WTC11 (cell line): ENCODE measurements at regions not wholly inside any gene's neighbourhood (a gene's known extent, or its start where the extent isn't known, plus 50 kb on each side); places are given as distances from the start of the nearest gene placed in this dataset.

Experiments
- ATAC-seq: fragments of 200-7000 bp; cut with Tn5 transposase; 2 replicates; pipeline ENCODE4 v1.10.0; 2021; ENCODE audit warnings: mild to moderate bottlenecking, moderate library complexity
- CTCF ChIA-PET: fragments of 300-600 bp; sonication (Branson Sonifier 250); formaldehyde crosslinking; loops from one replicate; lab custom pipeline; 2021; ENCODE audit warnings: antibody characterized with exemption; lab: Charles Lee
- POLR2A ChIA-PET: fragments of 350-600 bp; sonication (Branson Sonifier 250); formaldehyde crosslinking; loops from one replicate; lab custom pipeline; 2021; ENCODE audit warnings: antibody characterized with exemption; lab: Charles Lee
- DNase-seq: peaks from one replicate; pipeline ENCODE4 v3.0.0; 2021; ENCODE audit warnings: low spot score
- H3K27ac Mint-ChIP-seq: 2 replicates; pipeline ENCODE4 v1.8.0; 2021; ENCODE audit warnings: mixed read lengths
- H3K27me3 Mint-ChIP-seq: 2 replicates; pipeline ENCODE4 v1.8.0; 2021; ENCODE audit warnings: low read depth, mild to moderate bottlenecking, moderate library complexity, mixed read lengths
- H3K36me3 Mint-ChIP-seq: 2 replicates; pipeline ENCODE4 v1.8.0; 2021; ENCODE audit warnings: mixed read lengths
- H3K4me1 Mint-ChIP-seq: 2 replicates; pipeline ENCODE4 v1.8.0; 2022; ENCODE audit warnings: mixed read lengths
- H3K4me3 Mint-ChIP-seq: 2 replicates; pipeline ENCODE4 v1.8.0; 2021; ENCODE audit warnings: mild to moderate bottlenecking, moderate library complexity, mixed read lengths
- H3K9me3 Mint-ChIP-seq: 2 replicates; pipeline ENCODE4 v1.8.0; 2021; ENCODE audit warnings: mixed read lengths
- E2F1 ChIP-seq: sonication (generic); formaldehyde crosslinking; IDR thresholded peaks from 2 replicates; pipeline ENCODE4 v1.8.0; 2022; ENCODE audit warnings: mild to moderate bottlenecking, missing genetic modification reagents
- E2F4 ChIP-seq: sonication (generic); formaldehyde crosslinking; IDR thresholded peaks from 2 replicates; pipeline ENCODE4 v1.8.1; 2022; ENCODE audit warnings: low read depth, mild to moderate bottlenecking, moderate library complexity, missing genetic modification reagents, borderline replicate concordance
- EMX1 ChIP-seq: fragments of 250-450 bp; sonication (Bioruptor Pico); IDR thresholded peaks from 2 replicates; pipeline ENCODE4 v1.8.0; 2021; ENCODE audit warnings: mild to moderate bottlenecking
- ETV6 ChIP-seq: sonication (generic); formaldehyde crosslinking; IDR thresholded peaks from 2 replicates; pipeline ENCODE4 v1.8.1; 2022; ENCODE audit warnings: mild to moderate bottlenecking, missing genetic modification reagents
- FOXJ3 ChIP-seq: sonication (generic); formaldehyde crosslinking; IDR thresholded peaks from 2 replicates; pipeline ENCODE4 v1.9.0; 2021; ENCODE audit warnings: missing genetic modification reagents, mild to moderate bottlenecking, borderline replicate concordance
- JUN ChIP-seq: sonication (generic); formaldehyde crosslinking; IDR thresholded peaks from 2 replicates; pipeline ENCODE4 v1.8.0; 2023; ENCODE audit warnings: mild to moderate bottlenecking, missing genetic modification reagents
- NFATC4 ChIP-seq: fragments of 250-450 bp; sonication (Bioruptor Pico); IDR thresholded peaks from 2 replicates; pipeline ENCODE4 v1.9.0; 2021; ENCODE audit warnings: mild to moderate bottlenecking
- NFE2L1 ChIP-seq: sonication (generic); formaldehyde crosslinking; IDR thresholded peaks from 2 replicates; pipeline ENCODE4 v1.8.1; 2023; ENCODE audit warnings: missing genetic modification reagents
- NR2C2 ChIP-seq: sonication (generic); formaldehyde crosslinking; IDR thresholded peaks from 2 replicates; pipeline ENCODE4 v1.8.0; 2022; ENCODE audit warnings: mild to moderate bottlenecking, missing genetic modification reagents
- NR3C1 ChIP-seq: sonication (generic); formaldehyde crosslinking; conservative IDR thresholded peaks from 2 replicates; pipeline ENCODE4 v1.8.1; 2023; ENCODE audit warnings: low read depth, mild to moderate bottlenecking, missing genetic modification reagents
- PREB ChIP-seq: sonication (generic); formaldehyde crosslinking; IDR thresholded peaks from 2 replicates; pipeline ENCODE4 v1.8.1; 2022; ENCODE audit warnings: mild to moderate bottlenecking, missing genetic modification reagents, moderate library complexity, borderline replicate concordance
- PRRX2 ChIP-seq: fragments of 250-450 bp; sonication (Bioruptor Pico); IDR thresholded peaks from 2 replicates; pipeline ENCODE4 v1.8.0; 2021; ENCODE audit warnings: mild to moderate bottlenecking
- STAT6 ChIP-seq: sonication (generic); formaldehyde crosslinking; conservative IDR thresholded peaks from 2 replicates; pipeline ENCODE4 v1.8.1; 2023; ENCODE audit warnings: mild to moderate bottlenecking, low read depth, missing genetic modification reagents, moderate library complexity
- TEAD4 ChIP-seq: sonication (generic); formaldehyde crosslinking; IDR thresholded peaks from 2 replicates; pipeline ENCODE4 v1.8.0; 2022; ENCODE audit warnings: mild to moderate bottlenecking, missing genetic modification reagents
- TP53 ChIP-seq: sonication (generic); formaldehyde crosslinking; IDR thresholded peaks from 2 replicates; pipeline ENCODE4 v1.8.1; 2023; ENCODE audit warnings: mild to moderate bottlenecking, missing genetic modification reagents
- USF1 ChIP-seq: sonication (generic); formaldehyde crosslinking; IDR thresholded peaks from 2 replicates; pipeline ENCODE4 v1.8.0; 2022; ENCODE audit warnings: mild to moderate bottlenecking, missing genetic modification reagents
- ZBTB21 ChIP-seq: sonication (generic); formaldehyde crosslinking; IDR thresholded peaks from 2 replicates; pipeline ENCODE4 v1.8.1; 2023; ENCODE audit warnings: mild to moderate bottlenecking, missing genetic modification reagents, borderline replicate concordance

GRCh38 chr4:123300222-123301039 is 96.2 kb upstream of the SPRY1 start:
- DNase-seq (no peak), ATAC-seq (no peak)
- H3K27me3 Mint-ChIP-seq, result no peaks in the 10 kb centered on the region
- no peaks in the 10 kb centered on the region for H3K9me3 Mint-ChIP-seq
- ChIA-PET CTCF (no interaction called here), POLR2A (no interaction called here)
- no peak for TF ChIP-seq JUN (CRISPR knock-in tag)
- TF ChIP-seq TP53, result no peak
- no peak for TF ChIP-seq NFATC4
- H3K36me3 Mint-ChIP-seq, result no peaks in the 10 kb centered on the region
- H3K4me1 Mint-ChIP-seq, result peaks cover 77% of the 10 kb centered on the region
- H3K27ac Mint-ChIP-seq, result no peak overlapping the region
- no peak overlapping the region for H3K4me3 Mint-ChIP-seq

GRCh38 chr4:123301923-123302322 is 94.7 kb upstream of the SPRY1 start:
- ATAC-seq, result no peak
- Mint-ChIP-seq H3K27me3 (no peaks in the 10 kb centered on the region), H3K36me3 (no peaks in the 10 kb centered on the region), H3K4me3 (no peak overlapping the region), H3K27ac (no peak overlapping the region), H3K4me1 (peaks cover 73% of the 10 kb centered on the region), H3K9me3 (no peaks in the 10 kb centered on the region)
- DNase-seq, result no peak
- ChIA-PET POLR2A (no interaction called here), CTCF (no interaction called here)
- TF ChIP-seq NFE2L1 (no peak), NR3C1 (CRISPR knock-in tag) (no peak), PRRX2 (CRISPR knock-in tag) (no peak), FOXJ3 (CRISPR knock-in tag) (no peak), USF1 (CRISPR knock-in tag) (no peak), E2F1 (CRISPR knock-in tag) (no peak), E2F4 (CRISPR knock-in tag) (no peak), PREB (CRISPR knock-in tag) (no peak), EMX1 (CRISPR knock-in tag) (no peak), ZBTB21 (CRISPR knock-in tag) (no peak), ETV6 (no peak), TEAD4 (CRISPR knock-in tag) (no peak), STAT6 (CRISPR knock-in tag) (no peak), NR2C2 (CRISPR knock-in tag) (no peak)
